ENCODE measurements at regions not wholly inside any gene's neighbourhood (a gene's known extent, or its start where the extent isn't known, plus 50 kb on each side); places are given as distances from the start of the nearest gene placed in this dataset.

- TF ChIP-seq EMX1 (CRISPR knock-in tag; IDR thresholded peaks at IDR 0.05): no peak
- no peak for TF ChIP-seq ZNF121 (CRISPR knock-in tag; IDR thresholded peaks at IDR 0.05)
- TF ChIP-seq SMAD4 (CRISPR knock-in tag; IDR thresholded peaks at IDR 0.05): no peak
- TF ChIP-seq, protein P1, sequence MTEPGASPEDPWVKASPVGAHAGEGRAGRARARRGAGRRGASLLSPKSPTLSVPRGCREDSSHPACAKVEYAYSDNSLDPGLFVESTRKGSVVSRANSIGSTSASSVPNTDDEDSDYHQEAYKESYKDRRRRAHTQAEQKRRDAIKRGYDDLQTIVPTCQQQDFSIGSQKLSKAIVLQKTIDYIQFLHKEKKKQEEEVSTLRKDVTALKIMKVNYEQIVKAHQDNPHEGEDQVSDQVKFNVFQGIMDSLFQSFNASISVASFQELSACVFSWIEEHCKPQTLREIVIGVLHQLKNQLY (CRISPR knock-in tag; IDR thresholded peaks at IDR 0.05): no peak
- TF ChIP-seq ATF3 (CRISPR knock-in tag; conservative IDR thresholded peaks at IDR 0.05): no peak
- TF ChIP-seq ZSCAN18 (CRISPR knock-in tag; IDR thresholded peaks at IDR 0.05): no peak
- TF ChIP-seq E2F4 (CRISPR knock-in tag; IDR thresholded peaks at IDR 0.05; ENCODE audit: borderline replicate concordance, low read depth): no peak
- TF ChIP-seq, protein P2, sequence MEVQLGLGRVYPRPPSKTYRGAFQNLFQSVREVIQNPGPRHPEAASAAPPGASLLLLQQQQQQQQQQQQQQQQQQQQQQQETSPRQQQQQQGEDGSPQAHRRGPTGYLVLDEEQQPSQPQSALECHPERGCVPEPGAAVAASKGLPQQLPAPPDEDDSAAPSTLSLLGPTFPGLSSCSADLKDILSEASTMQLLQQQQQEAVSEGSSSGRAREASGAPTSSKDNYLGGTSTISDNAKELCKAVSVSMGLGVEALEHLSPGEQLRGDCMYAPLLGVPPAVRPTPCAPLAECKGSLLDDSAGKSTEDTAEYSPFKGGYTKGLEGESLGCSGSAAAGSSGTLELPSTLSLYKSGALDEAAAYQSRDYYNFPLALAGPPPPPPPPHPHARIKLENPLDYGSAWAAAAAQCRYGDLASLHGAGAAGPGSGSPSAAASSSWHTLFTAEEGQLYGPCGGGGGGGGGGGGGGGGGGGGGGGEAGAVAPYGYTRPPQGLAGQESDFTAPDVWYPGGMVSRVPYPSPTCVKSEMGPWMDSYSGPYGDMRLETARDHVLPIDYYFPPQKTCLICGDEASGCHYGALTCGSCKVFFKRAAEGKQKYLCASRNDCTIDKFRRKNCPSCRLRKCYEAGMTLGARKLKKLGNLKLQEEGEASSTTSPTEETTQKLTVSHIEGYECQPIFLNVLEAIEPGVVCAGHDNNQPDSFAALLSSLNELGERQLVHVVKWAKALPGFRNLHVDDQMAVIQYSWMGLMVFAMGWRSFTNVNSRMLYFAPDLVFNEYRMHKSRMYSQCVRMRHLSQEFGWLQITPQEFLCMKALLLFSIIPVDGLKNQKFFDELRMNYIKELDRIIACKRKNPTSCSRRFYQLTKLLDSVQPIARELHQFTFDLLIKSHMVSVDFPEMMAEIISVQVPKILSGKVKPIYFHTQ (CRISPR knock-in tag; IDR thresholded peaks at IDR 0.05): no peak
- TF ChIP-seq, protein P3, sequence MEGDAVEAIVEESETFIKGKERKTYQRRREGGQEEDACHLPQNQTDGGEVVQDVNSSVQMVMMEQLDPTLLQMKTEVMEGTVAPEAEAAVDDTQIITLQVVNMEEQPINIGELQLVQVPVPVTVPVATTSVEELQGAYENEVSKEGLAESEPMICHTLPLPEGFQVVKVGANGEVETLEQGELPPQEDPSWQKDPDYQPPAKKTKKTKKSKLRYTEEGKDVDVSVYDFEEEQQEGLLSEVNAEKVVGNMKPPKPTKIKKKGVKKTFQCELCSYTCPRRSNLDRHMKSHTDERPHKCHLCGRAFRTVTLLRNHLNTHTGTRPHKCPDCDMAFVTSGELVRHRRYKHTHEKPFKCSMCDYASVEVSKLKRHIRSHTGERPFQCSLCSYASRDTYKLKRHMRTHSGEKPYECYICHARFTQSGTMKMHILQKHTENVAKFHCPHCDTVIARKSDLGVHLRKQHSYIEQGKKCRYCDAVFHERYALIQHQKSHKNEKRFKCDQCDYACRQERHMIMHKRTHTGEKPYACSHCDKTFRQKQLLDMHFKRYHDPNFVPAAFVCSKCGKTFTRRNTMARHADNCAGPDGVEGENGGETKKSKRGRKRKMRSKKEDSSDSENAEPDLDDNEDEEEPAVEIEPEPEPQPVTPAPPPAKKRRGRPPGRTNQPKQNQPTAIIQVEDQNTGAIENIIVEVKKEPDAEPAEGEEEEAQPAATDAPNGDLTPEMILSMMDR (IDR thresholded peaks at IDR 0.05): no peak
- no peak for TF ChIP-seq ZNF219 (CRISPR knock-in tag; IDR thresholded peaks at IDR 0.05; ENCODE audit: borderline replicate concordance)
- Mint-ChIP-seq H3K27me3 (ENCODE audit: low read depth) (no peaks in the 10 kb centered on the region), H3K4me1 (peaks cover 27% of the 10 kb centered on the region), H3K27ac (no peak overlapping the region), H3K36me3 (no peaks in the 10 kb centered on the region), H3K4me3 (no peak overlapping the region), H3K9me3 (no peaks in the 10 kb centered on the region)
- ChIA-PET CTCF (no interaction called here), POLR2A (no interaction called here)
- ATAC-seq (no peak), DNase-seq (ENCODE audit: low spot score) (no peak)
These were observed 88.8 kb downstream of the MRM1 start for GRCh38 chr17:36690190-36690589.

DNA sequence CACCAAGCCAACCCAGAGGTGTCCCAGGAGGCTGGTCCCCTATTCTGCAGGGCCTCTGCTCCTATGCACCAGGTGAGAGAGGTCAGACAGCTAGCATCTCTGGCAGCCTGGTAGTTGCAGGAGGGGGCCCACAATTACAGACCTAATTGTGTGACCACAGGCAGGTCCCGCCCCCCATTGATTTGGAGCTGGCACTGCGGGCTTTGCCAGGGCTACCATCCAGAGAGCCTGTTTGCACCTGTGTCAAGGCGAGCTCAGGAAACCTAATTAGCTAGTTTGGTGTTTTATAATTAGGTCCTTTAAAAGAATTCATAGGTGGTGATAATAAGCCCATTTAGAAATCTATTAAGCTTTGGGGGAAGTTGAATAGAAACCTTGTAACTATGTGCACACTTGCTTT is 90.2 kb downstream of the MRM1 start:
- no peak for DNase-seq (ENCODE audit: low spot score)
- Mint-ChIP-seq H3K27ac (no peak overlapping the region), H3K9me3 (no peaks in the 10 kb centered on the region), H3K4me1 (peaks cover 27% of the 10 kb centered on the region), H3K27me3 (ENCODE audit: low read depth) (no peaks in the 10 kb centered on the region), H3K4me3 (no peak overlapping the region), H3K36me3 (no peaks in the 10 kb centered on the region)
- ATAC-seq: no peak
- POLR2A ChIA-PET: no interaction called here
- CTCF ChIA-PET: no interaction called here
- no peak for TF ChIP-seq CBFB (CRISPR knock-in tag; IDR thresholded peaks at IDR 0.05; ENCODE audit: low read depth)
- TF ChIP-seq ZBTB21 (CRISPR knock-in tag; IDR thresholded peaks at IDR 0.05; ENCODE audit: borderline replicate concordance): no peak
- no peak for TF ChIP-seq JUN (CRISPR knock-in tag; IDR thresholded peaks at IDR 0.05)
- no peak for TF ChIP-seq TEAD4 (CRISPR knock-in tag; IDR thresholded peaks at IDR 0.05)
- TF ChIP-seq FOXJ3 (CRISPR knock-in tag; IDR thresholded peaks at IDR 0.05; ENCODE audit: borderline replicate concordance): no peak
- no peak for TF ChIP-seq ZBTB43 (CRISPR knock-in tag; IDR thresholded peaks at IDR 0.05)
- no peak for TF ChIP-seq ELF4 (CRISPR knock-in tag; IDR thresholded peaks at IDR 0.05; ENCODE audit: low read depth)
- TF ChIP-seq PRRX2 (CRISPR knock-in tag; IDR thresholded peaks at IDR 0.05): no peak
- TF ChIP-seq ARID4B (CRISPR knock-in tag; IDR thresholded peaks at IDR 0.05; ENCODE audit: borderline replicate concordance): no peak
- no peak for TF ChIP-seq TP53 (CRISPR knock-in tag; IDR thresholded peaks at IDR 0.05)
- TF ChIP-seq SMAD3 (CRISPR knock-in tag; IDR thresholded peaks at IDR 0.05; ENCODE audit: borderline replicate concordance): no peak
- TF ChIP-seq HMGA2 (CRISPR knock-in tag; IDR thresholded peaks at IDR 0.05): no peak
- TF ChIP-seq NR2C2 (CRISPR knock-in tag; IDR thresholded peaks at IDR 0.05): no peak
- no peak for TF ChIP-seq CREB1 (CRISPR knock-in tag; IDR thresholded peaks at IDR 0.05)

Measured in WTC11 (cell line).